Mammary epithelial cell (primary cell): ENCODE measurements at regions not wholly inside any gene's neighbourhood (a gene's known extent, or its start where the extent isn't known, plus 50 kb on each side); places are given as distances from the start of the nearest gene placed in this dataset.

Experiments
- CTCF ChIP-seq, 2 donors: IDR thresholded peaks in 1 of 2; conservative IDR thresholded peaks in 1 of 2; 2 replicates each; pipeline ENCODE4 v1.5.1; 2011 to 2012; ENCODE audit warnings: inconsistent platforms in 2 of 2, low read length in 2 of 2, mild to moderate bottlenecking in 2 of 2, control low read depth in 1 of 2, low read depth in 1 of 2; ENCODE audit not compliant: insufficient read depth in 1 of 2; ENCODE audit errors: extremely low read depth in 1 of 2
- EZH2 ChIP-seq: IDR thresholded peaks from 2 replicates; pipeline ENCODE4 v1.6.1; 2012; ENCODE audit warnings: low read length, inconsistent platforms, borderline replicate concordance

- no peak for TF ChIP-seq CTCF (conservative IDR thresholded peaks at IDR 0.05 in 1 of 2, IDR thresholded peaks at IDR 0.05 in 1 of 2; ENCODE audit: extremely low read depth in 1 of 2, insufficient read depth in 1 of 2, low read depth in 1 of 2, low read length in 2 of 2)
- no peak for TF ChIP-seq EZH2
Observed at GRCh38 chr2:23058435-23058834, 326.5 kb upstream of the KLHL29 start.
